ENCODE measurements at regions not wholly inside any gene's neighbourhood (a gene's known extent, or its start where the extent isn't known, plus 50 kb on each side); places are given as distances from the start of the nearest gene placed in this dataset.

GRCh38 chr2:129656081-129656598, 323.3 kb upstream of the RAB6C start:
- Histone ChIP-seq H3K36me3 (replicated peaks in 1 of 2; ENCODE audit: control insufficient read depth in 1 of 2, insufficient read depth in 2 of 2, low read length in 1 of 2) (no peaks in the 10 kb centered on the region), H3K9me2 (no peaks in the 10 kb centered on the region), H3K79me2 (ENCODE audit: insufficient read depth) (no peaks in the 10 kb centered on the region), H3K9me3 (no peaks in the 10 kb centered on the region), H3F3A (replicated peaks; ENCODE audit: insufficient read depth) (no peaks in the 10 kb centered on the region), H4K20me1 (ENCODE audit: insufficient read depth) (no peaks in the 10 kb centered on the region), H3K9ac (no peak overlapping the region), H3K4me2 (no peak overlapping the region), H3K4me3 (ENCODE audit: low read depth in 2 of 2, low read length in 1 of 2) (no peak overlapping the region), H3K27me3 (ENCODE audit: insufficient read depth) (no peaks in the 10 kb centered on the region), H3K27ac (ENCODE audit: low read depth in 2 of 2, low read length in 1 of 2) (no peak overlapping the region), H3K4me1 (ENCODE audit: control insufficient read depth in 1 of 2, insufficient read depth in 2 of 2, low read depth in 1 of 2, low read length in 1 of 2) (no peaks in the 10 kb centered on the region), H2AFZ (ENCODE audit: low read depth) (no peak overlapping the region)
- 18% methylated on average over 6 of the region's 6 CpGs for WGBS (ENCODE audit: low lambda C conversion rate)
- no peak for DNase-seq
- CTCF ChIA-PET, result interaction anchor here (0.7 kb wide), 1 partner anchor 22 kb away, joined by 3 read pairs; no protein-coding TSS in a partner anchor
- no peak for TF ChIP-seq EZH2phosphoT487 (IDR thresholded peaks at IDR 0.05; ENCODE audit: borderline replicate concordance, low read depth)
- no peak for TF ChIP-seq NRF1 (IDR thresholded peaks at IDR 0.05; ENCODE audit: low read depth, low read length)
- no peak for TF ChIP-seq SMC3 (IDR thresholded peaks at IDR 0.05; ENCODE audit: low read depth, low read length)
- no peak for TF ChIP-seq ZBTB33 (IDR thresholded peaks at IDR 0.05; ENCODE audit: borderline replicate concordance, low read depth)
- TF ChIP-seq MEF2A (IDR thresholded peaks at IDR 0.05; ENCODE audit: borderline replicate concordance, low read depth), result no peak
- no peak for TF ChIP-seq IRF3 (IDR thresholded peaks at IDR 0.05; ENCODE audit: low read depth, low read length)
- TF ChIP-seq ELF1 (IDR thresholded peaks at IDR 0.05), result no peak
- TF ChIP-seq, protein P1, sequence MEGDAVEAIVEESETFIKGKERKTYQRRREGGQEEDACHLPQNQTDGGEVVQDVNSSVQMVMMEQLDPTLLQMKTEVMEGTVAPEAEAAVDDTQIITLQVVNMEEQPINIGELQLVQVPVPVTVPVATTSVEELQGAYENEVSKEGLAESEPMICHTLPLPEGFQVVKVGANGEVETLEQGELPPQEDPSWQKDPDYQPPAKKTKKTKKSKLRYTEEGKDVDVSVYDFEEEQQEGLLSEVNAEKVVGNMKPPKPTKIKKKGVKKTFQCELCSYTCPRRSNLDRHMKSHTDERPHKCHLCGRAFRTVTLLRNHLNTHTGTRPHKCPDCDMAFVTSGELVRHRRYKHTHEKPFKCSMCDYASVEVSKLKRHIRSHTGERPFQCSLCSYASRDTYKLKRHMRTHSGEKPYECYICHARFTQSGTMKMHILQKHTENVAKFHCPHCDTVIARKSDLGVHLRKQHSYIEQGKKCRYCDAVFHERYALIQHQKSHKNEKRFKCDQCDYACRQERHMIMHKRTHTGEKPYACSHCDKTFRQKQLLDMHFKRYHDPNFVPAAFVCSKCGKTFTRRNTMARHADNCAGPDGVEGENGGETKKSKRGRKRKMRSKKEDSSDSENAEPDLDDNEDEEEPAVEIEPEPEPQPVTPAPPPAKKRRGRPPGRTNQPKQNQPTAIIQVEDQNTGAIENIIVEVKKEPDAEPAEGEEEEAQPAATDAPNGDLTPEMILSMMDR (IDR thresholded peaks at IDR 0.05), result no peak
- POLR2A ChIA-PET, result no interaction called here

GRCh38 chr2:129658430-129658829, 321.0 kb upstream of the RAB6C start:
- TF ChIP-seq SIN3A (IDR thresholded peaks at IDR 0.05; ENCODE audit: borderline replicate concordance, low read depth, low read length), result no peak
- TF ChIP-seq TAF1 (IDR thresholded peaks at IDR 0.05; ENCODE audit: borderline replicate concordance, low read depth, low read length), result no peak
- TF ChIP-seq EZH2phosphoT487 (IDR thresholded peaks at IDR 0.05; ENCODE audit: borderline replicate concordance, low read depth), result no peak
- no peak for TF ChIP-seq JUND (IDR thresholded peaks at IDR 0.05)
- TF ChIP-seq PBX3 (IDR thresholded peaks at IDR 0.05), result no peak
- Histone ChIP-seq H3K27me3 (ENCODE audit: insufficient read depth) (no peaks in the 10 kb centered on the region), H3K4me1 (ENCODE audit: control insufficient read depth in 1 of 2, insufficient read depth in 2 of 2, low read depth in 1 of 2, low read length in 1 of 2) (no peaks in the 10 kb centered on the region), H3K9me3 (no peaks in the 10 kb centered on the region), H3K79me2 (ENCODE audit: insufficient read depth) (no peaks in the 10 kb centered on the region), H4K20me1 (ENCODE audit: insufficient read depth) (no peaks in the 10 kb centered on the region), H3K4me2 (no peak overlapping the region), H3F3A (replicated peaks; ENCODE audit: insufficient read depth) (no peaks in the 10 kb centered on the region), H3K36me3 (replicated peaks in 1 of 2; ENCODE audit: control insufficient read depth in 1 of 2, insufficient read depth in 2 of 2, low read length in 1 of 2) (no peaks in the 10 kb centered on the region), H3K4me3 (ENCODE audit: low read depth in 2 of 2, low read length in 1 of 2) (no peak overlapping the region), H3K27ac (ENCODE audit: low read depth in 2 of 2, low read length in 1 of 2) (no peak overlapping the region), H3K9me2 (no peaks in the 10 kb centered on the region), H2AFZ (ENCODE audit: low read depth) (no peak overlapping the region), H3K9ac (no peak overlapping the region)
- ChIA-PET CTCF (no interaction called here), POLR2A (no interaction called here)
- DNase-seq, result no peak
- WGBS (ENCODE audit: low lambda C conversion rate), result 27% methylated on average over 5 of the region's 5 CpGs

Data from SK-N-SH (cell line).